ENCODE measurements at regions not wholly inside any gene's neighbourhood (a gene's known extent, or its start where the extent isn't known, plus 50 kb on each side); places are given as distances from the start of the nearest gene placed in this dataset.
"Not testable (repeated sequence)": the region's sequence is repeated elsewhere in the genome, so short reads cannot be mapped to it uniquely, and the experiment has no call there.

- Histone ChIP-seq H3K79me2 (ENCODE audit: insufficient read depth, low read length) (no peaks in the 10 kb centered on the region), H3K4me2 (ENCODE audit: low read length) (no peak overlapping the region), H3K9ac (ENCODE audit: low read length) (no peak overlapping the region), H4K20me1 (ENCODE audit: insufficient read depth, low read length) (no peaks in the 10 kb centered on the region), H3K27ac (ENCODE audit: low read depth, low read length) (no peak overlapping the region), H3K27me3 (ENCODE audit: insufficient read depth, low read length) (no peaks in the 10 kb centered on the region), H3K4me1 (ENCODE audit: insufficient read depth, low read length) (no peaks in the 10 kb centered on the region), H3K4me3 (ENCODE audit: insufficient read depth, low read depth, low read length) (no peak overlapping the region), H2AFZ (ENCODE audit: low read depth, low read length) (no peak overlapping the region), H3K9me3 (ENCODE audit: insufficient read depth, low read depth, low read length) (peaks cover 2% of the 10 kb centered on the region), H3K36me3 (ENCODE audit: insufficient read depth, low read length) (no peaks in the 10 kb centered on the region)
- Mint-ChIP-seq H3K9me3 (ENCODE audit: unreplicated experiment) (peaks cover 6% of the 10 kb centered on the region), H3K27ac (ENCODE audit: unreplicated experiment) (no peak overlapping the region), H3K4me3 (ENCODE audit: unreplicated experiment) (no peak overlapping the region), H3K27me3 (ENCODE audit: low read depth, unreplicated experiment) (no peaks in the 10 kb centered on the region), H3K36me3 (ENCODE audit: low read depth, unreplicated experiment) (no peaks in the 10 kb centered on the region), H3K4me1 (ENCODE audit: low read depth, unreplicated experiment) (no peaks in the 10 kb centered on the region)
- FAIRE-seq (no peak), DNase-seq (ENCODE audit: low read depth) (no peak)
- TF ChIP-seq, protein P1, sequence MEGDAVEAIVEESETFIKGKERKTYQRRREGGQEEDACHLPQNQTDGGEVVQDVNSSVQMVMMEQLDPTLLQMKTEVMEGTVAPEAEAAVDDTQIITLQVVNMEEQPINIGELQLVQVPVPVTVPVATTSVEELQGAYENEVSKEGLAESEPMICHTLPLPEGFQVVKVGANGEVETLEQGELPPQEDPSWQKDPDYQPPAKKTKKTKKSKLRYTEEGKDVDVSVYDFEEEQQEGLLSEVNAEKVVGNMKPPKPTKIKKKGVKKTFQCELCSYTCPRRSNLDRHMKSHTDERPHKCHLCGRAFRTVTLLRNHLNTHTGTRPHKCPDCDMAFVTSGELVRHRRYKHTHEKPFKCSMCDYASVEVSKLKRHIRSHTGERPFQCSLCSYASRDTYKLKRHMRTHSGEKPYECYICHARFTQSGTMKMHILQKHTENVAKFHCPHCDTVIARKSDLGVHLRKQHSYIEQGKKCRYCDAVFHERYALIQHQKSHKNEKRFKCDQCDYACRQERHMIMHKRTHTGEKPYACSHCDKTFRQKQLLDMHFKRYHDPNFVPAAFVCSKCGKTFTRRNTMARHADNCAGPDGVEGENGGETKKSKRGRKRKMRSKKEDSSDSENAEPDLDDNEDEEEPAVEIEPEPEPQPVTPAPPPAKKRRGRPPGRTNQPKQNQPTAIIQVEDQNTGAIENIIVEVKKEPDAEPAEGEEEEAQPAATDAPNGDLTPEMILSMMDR (IDR thresholded peaks at IDR 0.05; ENCODE audit: insufficient read depth, low read depth, low read length), result no peak
- TF ChIP-seq EZH2 (IDR thresholded peaks at IDR 0.05; ENCODE audit: insufficient read depth, low read length), result no peak
Observed at GRCh38 chr11:42925916-42926315, 385.9 kb upstream of the API5 start.

DNA sequence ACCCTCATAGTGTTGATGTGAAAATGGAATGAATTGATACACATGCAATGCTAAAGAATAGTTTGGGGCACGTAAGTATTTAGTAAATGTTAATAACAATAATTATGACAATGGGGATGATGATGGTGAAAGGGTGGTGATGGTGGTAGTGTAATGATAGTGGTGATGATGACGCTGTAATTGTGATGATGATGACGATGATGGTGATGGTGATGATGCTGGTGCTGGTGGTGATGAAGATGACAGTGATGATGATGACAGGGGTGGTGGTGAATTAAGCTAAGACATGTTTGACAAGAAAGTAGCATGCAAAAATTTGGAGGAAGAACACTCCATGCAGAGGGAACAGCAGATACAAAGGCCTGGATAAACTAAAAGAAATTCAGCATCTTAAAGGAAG, 364.4 kb upstream of the API5 start:
- Histone ChIP-seq H3K9ac (ENCODE audit: low read length) (no peak overlapping the region), H3K9me3 (ENCODE audit: insufficient read depth, low read depth, low read length) (no peaks in the 10 kb centered on the region), H3K27ac (ENCODE audit: low read depth, low read length) (no peak overlapping the region), H3K27me3 (ENCODE audit: insufficient read depth, low read length) (no peaks in the 10 kb centered on the region), H2AFZ (ENCODE audit: low read depth, low read length) (no peak overlapping the region), H4K20me1 (ENCODE audit: insufficient read depth, low read length) (no peaks in the 10 kb centered on the region), H3K36me3 (ENCODE audit: insufficient read depth, low read length) (no peaks in the 10 kb centered on the region), H3K4me3 (ENCODE audit: insufficient read depth, low read depth, low read length) (no peak overlapping the region), H3K4me1 (ENCODE audit: insufficient read depth, low read length) (no peaks in the 10 kb centered on the region), H3K79me2 (ENCODE audit: insufficient read depth, low read length) (no peaks in the 10 kb centered on the region), H3K4me2 (ENCODE audit: low read length) (no peak overlapping the region)
- FAIRE-seq, result no peak
- Mint-ChIP-seq H3K4me1 (ENCODE audit: low read depth, unreplicated experiment) (no peaks in the 10 kb centered on the region), H3K27ac (ENCODE audit: unreplicated experiment) (no peak overlapping the region), H3K9me3 (ENCODE audit: unreplicated experiment) (peaks cover 3% of the 10 kb centered on the region), H3K4me3 (ENCODE audit: unreplicated experiment) (no peak overlapping the region), H3K36me3 (ENCODE audit: low read depth, unreplicated experiment) (no peaks in the 10 kb centered on the region), H3K27me3 (ENCODE audit: low read depth, unreplicated experiment) (no peaks in the 10 kb centered on the region)
- no peak for DNase-seq (ENCODE audit: low read depth)
- TF ChIP-seq, protein P1 (IDR thresholded peaks at IDR 0.05; ENCODE audit: insufficient read depth, low read depth, low read length), result no peak
- TF ChIP-seq EZH2 (IDR thresholded peaks at IDR 0.05; ENCODE audit: insufficient read depth, low read length), result no peak

GRCh38 chr11:42949738-42950376, 361.9 kb upstream of the API5 start:
- H3K9me3 ChIP-seq (ENCODE audit: insufficient read depth, low read depth, low read length); H4K20me1 ChIP-seq (ENCODE audit: insufficient read depth, low read length); H3K36me3 Mint-ChIP-seq (ENCODE audit: low read depth, unreplicated experiment); H3K4me3 Mint-ChIP-seq (ENCODE audit: unreplicated experiment); H3K9ac ChIP-seq (ENCODE audit: low read length); H3K27ac ChIP-seq (ENCODE audit: low read depth, low read length); DNase-seq (ENCODE audit: low read depth); H3K4me1 Mint-ChIP-seq (ENCODE audit: low read depth, unreplicated experiment); H2AFZ ChIP-seq (ENCODE audit: low read depth, low read length); H3K9me3 Mint-ChIP-seq (ENCODE audit: unreplicated experiment); H3K4me3 ChIP-seq (ENCODE audit: insufficient read depth, low read depth, low read length); H3K27me3 ChIP-seq (ENCODE audit: insufficient read depth, low read length); H3K36me3 ChIP-seq (ENCODE audit: insufficient read depth, low read length); H3K27me3 Mint-ChIP-seq (ENCODE audit: low read depth, unreplicated experiment); H3K27ac Mint-ChIP-seq (ENCODE audit: unreplicated experiment); FAIRE-seq; H3K4me1 ChIP-seq (ENCODE audit: insufficient read depth, low read length); H3K4me2 ChIP-seq (ENCODE audit: low read length); H3K79me2 ChIP-seq (ENCODE audit: insufficient read depth, low read length): not testable (repeated sequence)
